Glomerular endothelial cell (primary cell): ENCODE measurements at regions not wholly inside any gene's neighbourhood (a gene's known extent, or its start where the extent isn't known, plus 50 kb on each side); places are given as distances from the start of the nearest gene placed in this dataset.
"Not testable (repeated sequence)": the region's sequence is repeated elsewhere in the genome, so short reads cannot be mapped to it uniquely, and the experiment has no call there.

Experiments
- DNase-seq: peaks from one replicate; pipeline ENCODE4 v3.0.0-alpha.2; 2011; ENCODE audit warnings: low read depth, low spot score; ENCODE audit errors: extremely low read depth

- no peak for DNase-seq
These were observed 197.4 kb downstream of the CSNK1G3 start for GRCh38 chr5:123709422-123709821.

- DNase-seq = no peak
These were observed 196.3 kb downstream of the CSNK1G3 start for GRCh38 chr5:123708074-123708806.

GRCh38 chr5:123706531-123706930 lies 194.6 kb downstream of the CSNK1G3 start:
- DNase-seq = no peak

- no peak for DNase-seq
These were observed 193.8 kb downstream of the CSNK1G3 start for GRCh38 chr5:123705741-123706140.

GRCh38 chr5:123701511-123702200 lies 189.7 kb downstream of the CSNK1G3 start:
- DNase-seq = no peak

GRCh38 chr5:123700624-123701287 lies 188.8 kb downstream of the CSNK1G3 start:
- DNase-seq = peak; percentile 95

- no peak for DNase-seq
These were observed 187.6 kb downstream of the CSNK1G3 start for GRCh38 chr5:123699571-123699970.

GRCh38 chr5:123698937-123699336 lies 187.0 kb downstream of the CSNK1G3 start:
- DNase-seq = not testable (repeated sequence)

GRCh38 chr5:123696921-123697341 lies 185.0 kb downstream of the CSNK1G3 start:
- no peak for DNase-seq

GRCh38 chr5:123690821-123691220 lies 178.8 kb downstream of the CSNK1G3 start:
- DNase-seq = no peak

GRCh38 chr5:123681061-123681460 lies 169.1 kb downstream of the CSNK1G3 start:
- DNase-seq = no peak

GRCh38 chr5:123673107-123673506 lies 161.1 kb downstream of the CSNK1G3 start:
- DNase-seq = no peak

GRCh38 chr5:123671711-123672456 lies 159.9 kb downstream of the CSNK1G3 start:
- DNase-seq = no peak

- DNase-seq = peak; percentile 27
These were observed 159.1 kb downstream of the CSNK1G3 start for GRCh38 chr5:123671042-123671441.
